ENCODE measurements at regions not wholly inside any gene's neighbourhood (a gene's known extent, or its start where the extent isn't known, plus 50 kb on each side); places are given as distances from the start of the nearest gene placed in this dataset.
"Not testable (repeated sequence)": the region's sequence is repeated elsewhere in the genome, so short reads cannot be mapped to it uniquely, and the experiment has no call there.

- Histone ChIP-seq H3K9me3 (ENCODE audit: control insufficient read depth, low read depth, low read length) (no peaks in the 10 kb centered on the region), H3K23me2 (ENCODE audit: insufficient read length, low read depth, low read length, poor library complexity, severe bottlenecking) (no peaks in the 10 kb centered on the region), H3K56ac (ENCODE audit: insufficient read length, low read depth, low read length) (no peak overlapping the region), H3K4me2 (ENCODE audit: insufficient read depth, insufficient read length, low read length) (no peak overlapping the region), H4K8ac (replicated peaks; ENCODE audit: insufficient read length, low read depth, low read length) (no peak overlapping the region), H4K20me1 (ENCODE audit: control insufficient read depth, insufficient read depth, insufficient read length) (no peaks in the 10 kb centered on the region), H3K4me1 (ENCODE audit: insufficient read depth, low read length) (no peaks in the 10 kb centered on the region), H3K9ac (ENCODE audit: extremely low read depth, insufficient read length, low read length) (no peak overlapping the region), H3K79me1 (ENCODE audit: insufficient read depth, low read depth, low read length, poor library complexity, severe bottlenecking) (no peaks in the 10 kb centered on the region), H3K27me3 (ENCODE audit: insufficient read depth, low read length) (no peaks in the 10 kb centered on the region), H3K4ac (ENCODE audit: low read depth, low read length) (no peak overlapping the region), H3T11ph (ENCODE audit: low read length) (no peak overlapping the region), H3K79me2 (ENCODE audit: insufficient read depth, low read length) (no peaks in the 10 kb centered on the region), H4K91ac (ENCODE audit: insufficient read length, low read depth, low read length) (no peak overlapping the region), H3K18ac (ENCODE audit: insufficient read length, low read depth, low read length) (no peak overlapping the region), H2AFZ (ENCODE audit: low read length) (no peak overlapping the region), H2BK5ac (ENCODE audit: insufficient read length, low read length) (no peak overlapping the region), H2BK12ac (ENCODE audit: insufficient read length, low read depth, low read length) (no peak overlapping the region), H3K27ac (ENCODE audit: insufficient read length, low read depth, low read length) (no peak overlapping the region), H2BK120ac (ENCODE audit: low read depth, low read length, poor library complexity, severe bottlenecking) (no peak overlapping the region), H2BK20ac (ENCODE audit: low read depth, low read length, poor library complexity, severe bottlenecking) (no peak overlapping the region), H3K23ac (ENCODE audit: insufficient read length, low read depth, low read length) (no peak overlapping the region), H2AK5ac (ENCODE audit: insufficient read length, low read length) (no peak overlapping the region), H2BK15ac (ENCODE audit: low read depth, low read length) (no peak overlapping the region), H4K5ac (ENCODE audit: insufficient read length, low read depth, low read length) (no peak overlapping the region), H3K14ac (ENCODE audit: insufficient read depth, low read length) (no peak overlapping the region)
- H3K27ac Mint-ChIP-seq: no peak overlapping the region
- peaks cover 38% of the 10 kb centered on the region for H3K27me3 Mint-ChIP-seq (ENCODE audit: low read depth)
- no peak for DNase-seq
- no peaks in the 10 kb centered on the region; a peak in 1 of 7 replicates for H3K36me3 Mint-ChIP-seq (ENCODE audit: insufficient read depth in 1 of 3, low read depth in 3 of 3)
- peaks cover 0 to 43% of the 10 kb centered on the region in 2 experiments; a peak in 2 of 5 replicates for H3K9me3 Mint-ChIP-seq
- H3K4me1 Mint-ChIP-seq: peaks cover 8 to 10% of the 10 kb centered on the region in 2 experiments; a peak in 2 of 4 replicates
- no peak overlapping the region for H3K4me3 Mint-ChIP-seq
- TF ChIP-seq CTCF (conservative IDR thresholded peaks at IDR 0.05): no peak
Observed at GRCh38 chr2:95667480-95667879, 75.7 kb downstream of the TRIM43 start.

- DNase-seq; H3K36me3 Mint-ChIP-seq (ENCODE audit: insufficient read depth in 1 of 3, low read depth in 3 of 3); H3K4ac ChIP-seq (ENCODE audit: low read depth, low read length); H2BK20ac ChIP-seq (ENCODE audit: low read depth, low read length, poor library complexity, severe bottlenecking); H3K27ac Mint-ChIP-seq; H3K27ac ChIP-seq (ENCODE audit: insufficient read length, low read depth, low read length); H2AK5ac ChIP-seq (ENCODE audit: insufficient read length, low read length); H3T11ph ChIP-seq (ENCODE audit: low read length); H3K27me3 ChIP-seq (ENCODE audit: insufficient read depth, low read length); H2BK12ac ChIP-seq (ENCODE audit: insufficient read length, low read depth, low read length); H3K9ac ChIP-seq (ENCODE audit: extremely low read depth, insufficient read length, low read length); H2BK5ac ChIP-seq (ENCODE audit: insufficient read length, low read length); H3K56ac ChIP-seq (ENCODE audit: insufficient read length, low read depth, low read length); H3K23me2 ChIP-seq (ENCODE audit: insufficient read length, low read depth, low read length, poor library complexity, severe bottlenecking); H2BK15ac ChIP-seq (ENCODE audit: low read depth, low read length); H3K9me3 ChIP-seq (ENCODE audit: control insufficient read depth, low read depth, low read length); H3K79me1 ChIP-seq (ENCODE audit: insufficient read depth, low read depth, low read length, poor library complexity, severe bottlenecking); H4K20me1 ChIP-seq (ENCODE audit: control insufficient read depth, insufficient read depth, insufficient read length); H4K8ac ChIP-seq (replicated peaks; ENCODE audit: insufficient read length, low read depth, low read length); H3K4me2 ChIP-seq (ENCODE audit: insufficient read depth, insufficient read length, low read length); H3K4me1 Mint-ChIP-seq; H4K91ac ChIP-seq (ENCODE audit: insufficient read length, low read depth, low read length); H3K14ac ChIP-seq (ENCODE audit: insufficient read depth, low read length); H3K79me2 ChIP-seq (ENCODE audit: insufficient read depth, low read length); H3K4me3 Mint-ChIP-seq; H2BK120ac ChIP-seq (ENCODE audit: low read depth, low read length, poor library complexity, severe bottlenecking); H4K5ac ChIP-seq (ENCODE audit: insufficient read length, low read depth, low read length); H3K23ac ChIP-seq (ENCODE audit: insufficient read length, low read depth, low read length); H2AFZ ChIP-seq (ENCODE audit: low read length); H3K4me1 ChIP-seq (ENCODE audit: insufficient read depth, low read length); H3K18ac ChIP-seq (ENCODE audit: insufficient read length, low read depth, low read length): not testable (repeated sequence)
- Mint-ChIP-seq H3K27me3 (ENCODE audit: low read depth) (peaks cover 44% of the 10 kb centered on the region), H3K9me3 (peaks cover 0 to 49% of the 10 kb centered on the region in 2 experiments; a peak in 2 of 5 replicates)
- WGBS (ENCODE audit: extremely low coverage, insufficient read length, low lambda C conversion rate): no CpG with 5 or more reads among the region's 5 CpGs
Observed at GRCh38 chr2:95668934-95669333, 77.1 kb downstream of the TRIM43 start.
